Tibial nerve (tissue), 4 donors: ENCODE measurements at regions not wholly inside any gene's neighbourhood (a gene's known extent, or its start where the extent isn't known, plus 50 kb on each side); places are given as distances from the start of the nearest gene placed in this dataset.

Source experiments
- DNase-seq, 2 donors: peaks; one replicate each; pipeline ENCODE4 v3.0.0-alpha.2; 2019; ENCODE audit warnings: low spot score in 2 of 2
- H3K27ac ChIP-seq, 4 donors: fragments of 200-600 bp; sonication (generic) in 3 of 4; one replicate each; pipeline ENCODE4 v1.5.1; 2017 to 2019; ENCODE audit warnings: mild to moderate bottlenecking in 1 of 4
- H3K27me3 ChIP-seq, 2 donors: fragments of 200-600 bp; sonication (generic) in 1 of 2; one replicate each; pipeline versions ENCODE4 v1.5.1 to v1.6.0; 2017 to 2019
- H3K36me3 ChIP-seq, 3 donors: fragments of 200-600 bp; sonication (generic); one replicate each; pipeline ENCODE4 v1.5.1; 2018 to 2019
- H3K4me1 ChIP-seq, 4 donors: fragments of 200-600 bp; sonication (generic) in 3 of 4; one replicate each; pipeline ENCODE4 v1.5.1; 2017 to 2019
- H3K4me3 ChIP-seq, 4 donors: fragments of 200-600 bp; sonication (generic) in 3 of 4; one replicate each; pipeline ENCODE4 v1.5.1; 2017 to 2019; ENCODE audit warnings: mild to moderate bottlenecking in 1 of 4, moderate library complexity in 1 of 4
- H3K9me3 ChIP-seq, 4 donors: fragments of 200-600 bp; sonication (generic) in 3 of 4; one replicate each; pipeline ENCODE4 v1.5.1; 2017 to 2019
- CTCF ChIP-seq, 5 experiments: fragments of 200-600 bp in 3 of 5; fragments of 450-650 bp in 2 of 5; sonication (generic) in 3 of 5; IDR thresholded peaks; one replicate each; pipeline ENCODE4 v1.5.1; 2016 to 2019; ENCODE audit warnings: antibody characterized with exemption in 5 of 5, mild to moderate bottlenecking in 3 of 5, moderate library complexity in 2 of 5
- EP300 ChIP-seq, 2 donors: sonication (generic); formaldehyde crosslinking; IDR thresholded peaks; one replicate each; pipeline ENCODE4 v1.6.1; 2017; ENCODE audit warnings: antibody characterized with exemption in 2 of 2, mild to moderate bottlenecking in 1 of 2
- POLR2A ChIP-seq, 2 donors: fragments of 450-650 bp; IDR thresholded peaks; one replicate each; pipeline ENCODE4 v1.6.1; 2017; ENCODE audit warnings: antibody characterized with exemption in 2 of 2, mild to moderate bottlenecking in 2 of 2, moderate library complexity in 2 of 2
- WGBS, 2 donors: methylation state at CpG; one replicate each; pipeline ENCODE4 v1.1.5; 2018; 5-methylcytosine and 5-hydroxymethylcytosine counted together

- Histone ChIP-seq H3K4me3 (no peak overlapping the region), H3K27ac (no peak overlapping the region), H3K4me1 (no peaks in the 10 kb centered on the region), H3K36me3 (no peaks in the 10 kb centered on the region), H3K9me3 (no peaks in the 10 kb centered on the region), H3K27me3 (no peaks in the 10 kb centered on the region)
- no peak for TF ChIP-seq CTCF (IDR thresholded peaks at IDR 0.05)
- TF ChIP-seq EP300 (IDR thresholded peaks at IDR 0.05) = no peak
- TF ChIP-seq POLR2A (IDR thresholded peaks at IDR 0.05) = no peak
- WGBS, 2 donors = 69 to 85% methylated on average over 4 of the region's 4 CpGs
- no peak for DNase-seq
Measured at GRCh38 chr2:5970347-5970746, 278.2 kb downstream of the SOX11 start.

GRCh38 chr2:5974477-5974876, 282.3 kb downstream of the SOX11 start:
- H3K27me3 ChIP-seq = no peaks in the 10 kb centered on the region
- H3K9me3 ChIP-seq = no peaks in the 10 kb centered on the region
- no peaks in the 10 kb centered on the region for H3K36me3 ChIP-seq
- DNase-seq = no peak
- WGBS, 2 donors = 74 to 87% methylated on average over 6 of the region's 6 CpGs
- no peak overlapping the region for H3K4me3 ChIP-seq
- TF ChIP-seq CTCF (IDR thresholded peaks at IDR 0.05) (no peak), EP300 (IDR thresholded peaks at IDR 0.05) (no peak), POLR2A (IDR thresholded peaks at IDR 0.05) (no peak)
- H3K4me1 ChIP-seq = no peaks in the 10 kb centered on the region
- H3K27ac ChIP-seq = no peak overlapping the region

GRCh38 chr2:5975401-5975800, 283.2 kb downstream of the SOX11 start:
- H3K4me3 ChIP-seq = no peak overlapping the region
- no peaks in the 10 kb centered on the region for H3K36me3 ChIP-seq
- no peak overlapping the region for H3K27ac ChIP-seq
- DNase-seq = no peak
- peaks cover 0 to 2% of the 10 kb centered on the region in 2 donors for H3K27me3 ChIP-seq
- WGBS, 2 donors = 67 to 83% methylated on average over 3 of the region's 3 CpGs
- TF ChIP-seq CTCF (IDR thresholded peaks at IDR 0.05) = no peak
- no peak for TF ChIP-seq EP300 (IDR thresholded peaks at IDR 0.05)
- H3K4me1 ChIP-seq = no peaks in the 10 kb centered on the region
- H3K9me3 ChIP-seq = no peaks in the 10 kb centered on the region

- Histone ChIP-seq H3K4me1 (peaks cover 0 to 5% (median 0%) of the 10 kb centered on the region in 4 donors), H3K36me3 (no peaks in the 10 kb centered on the region), H3K9me3 (no peaks in the 10 kb centered on the region), H3K27ac (no peak overlapping the region), H3K4me3 (no peak overlapping the region), H3K27me3 (peaks cover 0 to 10% of the 10 kb centered on the region in 2 donors)
- TF ChIP-seq CTCF (IDR thresholded peaks at IDR 0.05) (no peak), POLR2A (IDR thresholded peaks at IDR 0.05) (no peak), EP300 (IDR thresholded peaks at IDR 0.05) (no peak)
- WGBS, 2 donors = 83 to 86% methylated on average over 9 of the region's 9 CpGs
- no peak for DNase-seq
Measured at GRCh38 chr2:5976531-5977065, 284.4 kb downstream of the SOX11 start.

- WGBS, 2 donors = 67% methylated on average over 2 of the region's 2 CpGs
- TF ChIP-seq POLR2A (IDR thresholded peaks at IDR 0.05) (no peak), EP300 (IDR thresholded peaks at IDR 0.05) (no peak), CTCF (IDR thresholded peaks at IDR 0.05) (no peak)
- DNase-seq = no peak
- H3K36me3 ChIP-seq = no peaks in the 10 kb centered on the region
- no peak overlapping the region for H3K4me3 ChIP-seq
- no peaks in the 10 kb centered on the region for H3K9me3 ChIP-seq
- H3K4me1 ChIP-seq = peaks cover 0 to 8% (median 0%) of the 10 kb centered on the region in 4 donors
- H3K27ac ChIP-seq = no peak overlapping the region
- peaks cover 0 to 19% of the 10 kb centered on the region in 2 donors for H3K27me3 ChIP-seq
Measured at GRCh38 chr2:5977477-5977876, 285.3 kb downstream of the SOX11 start.
